ENCODE measurements at regions not wholly inside any gene's neighbourhood (a gene's known extent, or its start where the extent isn't known, plus 50 kb on each side); places are given as distances from the start of the nearest gene placed in this dataset.

GRCh38 chr6:3634280-3634816 lies 117.2 kb downstream of the PXDC1 start (continued):
- TF ChIP-seq, protein P1, sequence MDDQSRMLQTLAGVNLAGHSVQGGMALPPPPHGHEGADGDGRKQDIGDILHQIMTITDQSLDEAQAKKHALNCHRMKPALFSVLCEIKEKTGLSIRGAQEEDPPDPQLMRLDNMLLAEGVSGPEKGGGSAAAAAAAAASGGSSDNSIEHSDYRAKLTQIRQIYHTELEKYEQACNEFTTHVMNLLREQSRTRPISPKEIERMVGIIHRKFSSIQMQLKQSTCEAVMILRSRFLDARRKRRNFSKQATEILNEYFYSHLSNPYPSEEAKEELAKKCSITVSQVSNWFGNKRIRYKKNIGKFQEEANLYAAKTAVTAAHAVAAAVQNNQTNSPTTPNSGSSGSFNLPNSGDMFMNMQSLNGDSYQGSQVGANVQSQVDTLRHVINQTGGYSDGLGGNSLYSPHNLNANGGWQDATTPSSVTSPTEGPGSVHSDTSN (IDR thresholded peaks at IDR 0.05) = no peak
- TF ChIP-seq CHD2 (IDR thresholded peaks at IDR 0.05; ENCODE audit: low read length, partially characterized antibody) (no peak), RAD21 (conservative IDR thresholded peaks at IDR 0.05 in 1 of 2, IDR thresholded peaks at IDR 0.05 in 1 of 2) (no peak), NPAS2 (CRISPR knock-in tag; IDR thresholded peaks at IDR 0.05; ENCODE audit: borderline replicate concordance) (no peak), GATA3 (IDR thresholded peaks at IDR 0.05; ENCODE audit: borderline replicate concordance) (no peak), MYC (IDR thresholded peaks at IDR 0.05; ENCODE audit: borderline replicate concordance, low read length) (no peak), EP300 (IDR thresholded peaks at IDR 0.05) (no peak), NR3C1 (IDR thresholded peaks at IDR 0.05) (no peak), ZFP36 (IDR thresholded peaks at IDR 0.05; ENCODE audit: borderline replicate concordance, partially characterized antibody) (no peak), RARB (CRISPR knock-in tag; IDR thresholded peaks at IDR 0.05) (no peak)
- TF ChIP-seq, protein P2, sequence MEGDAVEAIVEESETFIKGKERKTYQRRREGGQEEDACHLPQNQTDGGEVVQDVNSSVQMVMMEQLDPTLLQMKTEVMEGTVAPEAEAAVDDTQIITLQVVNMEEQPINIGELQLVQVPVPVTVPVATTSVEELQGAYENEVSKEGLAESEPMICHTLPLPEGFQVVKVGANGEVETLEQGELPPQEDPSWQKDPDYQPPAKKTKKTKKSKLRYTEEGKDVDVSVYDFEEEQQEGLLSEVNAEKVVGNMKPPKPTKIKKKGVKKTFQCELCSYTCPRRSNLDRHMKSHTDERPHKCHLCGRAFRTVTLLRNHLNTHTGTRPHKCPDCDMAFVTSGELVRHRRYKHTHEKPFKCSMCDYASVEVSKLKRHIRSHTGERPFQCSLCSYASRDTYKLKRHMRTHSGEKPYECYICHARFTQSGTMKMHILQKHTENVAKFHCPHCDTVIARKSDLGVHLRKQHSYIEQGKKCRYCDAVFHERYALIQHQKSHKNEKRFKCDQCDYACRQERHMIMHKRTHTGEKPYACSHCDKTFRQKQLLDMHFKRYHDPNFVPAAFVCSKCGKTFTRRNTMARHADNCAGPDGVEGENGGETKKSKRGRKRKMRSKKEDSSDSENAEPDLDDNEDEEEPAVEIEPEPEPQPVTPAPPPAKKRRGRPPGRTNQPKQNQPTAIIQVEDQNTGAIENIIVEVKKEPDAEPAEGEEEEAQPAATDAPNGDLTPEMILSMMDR (IDR thresholded peaks at IDR 0.05) = no peak

DNA sequence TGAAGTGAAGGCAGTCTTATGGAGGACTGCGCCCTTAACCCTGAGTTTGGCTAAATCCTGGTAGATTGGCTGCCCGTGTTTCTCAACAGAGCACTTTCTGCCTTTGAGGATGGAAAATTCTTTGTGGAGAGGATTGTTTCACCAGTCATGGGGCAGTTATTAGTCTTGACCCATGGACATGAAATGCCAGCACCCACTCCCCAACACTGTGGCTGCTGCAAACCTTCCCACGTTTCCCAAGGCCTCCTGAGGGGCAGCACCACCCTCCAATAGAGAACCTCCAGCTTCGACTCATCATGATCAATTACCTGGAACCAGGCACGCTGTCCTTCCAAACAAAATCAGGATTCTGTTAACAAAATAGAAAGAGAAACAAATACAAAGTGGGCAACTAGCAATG lies 117.8 kb downstream of the PXDC1 start:
- ATAC-seq (no peak), FAIRE-seq (no peak), DNase-seq (ENCODE audit: low read depth in 1 of 2, low spot score in 1 of 2) (no peak)
- H3K27ac ChIP-seq = no peak overlapping the region
- ChIA-PET CTCF (no interaction called here), POLR2A (no interaction called here)
- no peaks in the 10 kb centered on the region for H3K9me3 ChIP-seq
- H3K4me1 ChIP-seq = no peaks in the 10 kb centered on the region
- WGBS (ENCODE audit: missing lambda C conversion rate) = 83% methylated on average over 3 of the region's 5 CpGs
- no peak overlapping the region for H3K4me2 ChIP-seq
- no peak for TF ChIP-seq ESRRA (IDR thresholded peaks at IDR 0.05; ENCODE audit: borderline replicate concordance, low read length)
- no peak for TF ChIP-seq RCOR1 (IDR thresholded peaks at IDR 0.05; ENCODE audit: low read depth, low read length)
- TF ChIP-seq, protein P3, sequence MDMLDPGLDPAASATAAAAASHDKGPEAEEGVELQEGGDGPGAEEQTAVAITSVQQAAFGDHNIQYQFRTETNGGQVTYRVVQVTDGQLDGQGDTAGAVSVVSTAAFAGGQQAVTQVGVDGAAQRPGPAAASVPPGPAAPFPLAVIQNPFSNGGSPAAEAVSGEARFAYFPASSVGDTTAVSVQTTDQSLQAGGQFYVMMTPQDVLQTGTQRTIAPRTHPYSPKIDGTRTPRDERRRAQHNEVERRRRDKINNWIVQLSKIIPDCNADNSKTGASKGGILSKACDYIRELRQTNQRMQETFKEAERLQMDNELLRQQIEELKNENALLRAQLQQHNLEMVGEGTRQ (IDR thresholded peaks at IDR 0.05) = no peak
- TF ChIP-seq HEYL (CRISPR knock-in tag; IDR thresholded peaks at IDR 0.05) = no peak
- TF ChIP-seq HOXB5 (CRISPR knock-in tag; IDR thresholded peaks at IDR 0.05) = no peak
- TF ChIP-seq, protein P4, sequence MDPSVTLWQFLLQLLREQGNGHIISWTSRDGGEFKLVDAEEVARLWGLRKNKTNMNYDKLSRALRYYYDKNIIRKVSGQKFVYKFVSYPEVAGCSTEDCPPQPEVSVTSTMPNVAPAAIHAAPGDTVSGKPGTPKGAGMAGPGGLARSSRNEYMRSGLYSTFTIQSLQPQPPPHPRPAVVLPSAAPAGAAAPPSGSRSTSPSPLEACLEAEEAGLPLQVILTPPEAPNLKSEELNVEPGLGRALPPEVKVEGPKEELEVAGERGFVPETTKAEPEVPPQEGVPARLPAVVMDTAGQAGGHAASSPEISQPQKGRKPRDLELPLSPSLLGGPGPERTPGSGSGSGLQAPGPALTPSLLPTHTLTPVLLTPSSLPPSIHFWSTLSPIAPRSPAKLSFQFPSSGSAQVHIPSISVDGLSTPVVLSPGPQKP (IDR thresholded peaks at IDR 0.05; ENCODE audit: low read depth, low read length) = no peak
- TF ChIP-seq CBX2 (IDR thresholded peaks at IDR 0.05; ENCODE audit: borderline replicate concordance, low read depth) = no peak
- no peak for TF ChIP-seq RNF2 (IDR thresholded peaks at IDR 0.05; ENCODE audit: borderline replicate concordance, low read depth)
- no peak for TF ChIP-seq NFE2L2 (conservative IDR thresholded peaks at IDR 0.05; ENCODE audit: low read length)
- H3K4me3 ChIP-seq = no peak overlapping the region

DNA sequence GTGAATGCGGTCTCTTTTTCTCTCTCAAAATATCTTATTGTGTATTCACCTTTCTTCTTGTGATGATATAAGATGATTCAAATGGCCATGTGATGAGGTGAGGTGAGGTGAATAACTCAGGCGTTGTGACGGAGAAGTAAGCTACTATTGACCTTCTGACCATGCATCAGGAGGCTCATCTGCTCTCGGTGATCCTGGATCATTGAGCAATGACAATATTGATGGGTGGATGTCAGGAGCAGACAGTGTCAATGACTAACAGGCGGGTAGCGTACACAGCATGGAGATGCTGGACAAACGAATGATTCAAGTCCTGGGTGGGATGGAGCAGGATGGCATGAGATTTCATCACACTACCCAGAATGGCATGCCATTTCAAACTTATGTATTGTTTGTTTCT lies 119.6 kb downstream of the PXDC1 start:
- Histone ChIP-seq H3K4me2 (no peak overlapping the region), H3K27ac (no peak overlapping the region), H3K4me1 (no peaks in the 10 kb centered on the region), H3K4me3 (no peak overlapping the region), H3K9me3 (no peaks in the 10 kb centered on the region)
- no peak for FAIRE-seq
- 0 out of 6 replicates have a peak, but pooled peaks of 1 of the 2 experiments have one; percentile 34 for ATAC-seq
- ChIA-PET CTCF (no interaction called here), POLR2A (no interaction called here)
- DNase-seq (ENCODE audit: low read depth in 1 of 2, low spot score in 1 of 2) = peak in 1 of 2 experiments; percentile 14
- WGBS (ENCODE audit: missing lambda C conversion rate) = 59% methylated on average over 7 of the region's 7 CpGs
- TF ChIP-seq ESRRA (IDR thresholded peaks at IDR 0.05; ENCODE audit: borderline replicate concordance, low read length) (no peak), JUNB (IDR thresholded peaks at IDR 0.05) (peak; percentile 13; the same call in 1 of the 2 replicates)
